Thoracic aorta (tissue), 2 donors: ENCODE measurements at regions not wholly inside any gene's neighbourhood (a gene's known extent, or its start where the extent isn't known, plus 50 kb on each side); places are given as distances from the start of the nearest gene placed in this dataset.
"Not testable (repeated sequence)": the region's sequence is repeated elsewhere in the genome, so short reads cannot be mapped to it uniquely, and the experiment has no call there.

Source experiments
- ATAC-seq: fragments of 150-250 bp; one replicate; pipeline ENCODE4 v1.8.0; 2017; ENCODE audit warnings: low read depth; ENCODE audit not compliant: insufficient number of reproducible peaks, low FRiP score
- DNase-seq: peaks from one replicate; pipeline ENCODE4 v3.0.0-alpha.2; 2020; ENCODE audit warnings: low spot score
- H3K27ac ChIP-seq, 2 donors: fragments of 200-600 bp; sonication (generic); 1 replicate in 1 of 2; 2 replicates in 1 of 2; pipeline ENCODE4 v1.5.1; 2016; ENCODE audit warnings: mild to moderate bottlenecking in 2 of 2, moderate library complexity in 2 of 2
- H3K27me3 ChIP-seq: fragments of 200-600 bp; sonication (generic); replicated peaks from 2 replicates; pipeline ENCODE4 v1.6.0; 2016; ENCODE audit warnings: mild to moderate bottlenecking; ENCODE audit not compliant: insufficient read depth
- H3K36me3 ChIP-seq: fragments of 200-600 bp; sonication (generic); one replicate; pipeline ENCODE4 v1.5.1; 2016
- H3K4me1 ChIP-seq, 2 donors: fragments of 200-600 bp; sonication (generic); 1 replicate in 1 of 2; 2 replicates in 1 of 2; pipeline versions ENCODE4 v1.5.1 to v1.6.0; 2016; ENCODE audit warnings: low read depth in 2 of 2, mild to moderate bottlenecking in 1 of 2; ENCODE audit not compliant: control insufficient read depth in 1 of 2
- H3K4me3 ChIP-seq: fragments of 200-600 bp; sonication (generic); 2 replicates; pipeline ENCODE4 v1.5.1; 2016; ENCODE audit warnings: mild to moderate bottlenecking
- H3K9me3 ChIP-seq: fragments of 200-600 bp; sonication (generic); 2 replicates; pipeline ENCODE4 v1.5.1; 2016
- TF ChIP-seq, protein P1 (sequence below): fragments of 200-600 bp; sonication (generic); IDR thresholded peaks from one replicate; pipeline ENCODE4 v1.5.1; 2019; ENCODE audit warnings: antibody characterized with exemption

- Histone ChIP-seq H3K36me3 (no peaks in the 10 kb centered on the region), H3K4me1 (peaks cover 11 to 13% of the 10 kb centered on the region in 2 donors), H3K9me3 (no peaks in the 10 kb centered on the region), H3K27me3 (no peaks in the 10 kb centered on the region), H3K27ac (no peak overlapping the region), H3K4me3 (no peak overlapping the region)
- TF ChIP-seq, protein P1, sequence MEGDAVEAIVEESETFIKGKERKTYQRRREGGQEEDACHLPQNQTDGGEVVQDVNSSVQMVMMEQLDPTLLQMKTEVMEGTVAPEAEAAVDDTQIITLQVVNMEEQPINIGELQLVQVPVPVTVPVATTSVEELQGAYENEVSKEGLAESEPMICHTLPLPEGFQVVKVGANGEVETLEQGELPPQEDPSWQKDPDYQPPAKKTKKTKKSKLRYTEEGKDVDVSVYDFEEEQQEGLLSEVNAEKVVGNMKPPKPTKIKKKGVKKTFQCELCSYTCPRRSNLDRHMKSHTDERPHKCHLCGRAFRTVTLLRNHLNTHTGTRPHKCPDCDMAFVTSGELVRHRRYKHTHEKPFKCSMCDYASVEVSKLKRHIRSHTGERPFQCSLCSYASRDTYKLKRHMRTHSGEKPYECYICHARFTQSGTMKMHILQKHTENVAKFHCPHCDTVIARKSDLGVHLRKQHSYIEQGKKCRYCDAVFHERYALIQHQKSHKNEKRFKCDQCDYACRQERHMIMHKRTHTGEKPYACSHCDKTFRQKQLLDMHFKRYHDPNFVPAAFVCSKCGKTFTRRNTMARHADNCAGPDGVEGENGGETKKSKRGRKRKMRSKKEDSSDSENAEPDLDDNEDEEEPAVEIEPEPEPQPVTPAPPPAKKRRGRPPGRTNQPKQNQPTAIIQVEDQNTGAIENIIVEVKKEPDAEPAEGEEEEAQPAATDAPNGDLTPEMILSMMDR: no peak
- DNase-seq (no peak), ATAC-seq (no peak)
These were observed 65.1 kb upstream of the TBL1XR1 start for GRCh38 chr3:177262396-177262795.

GRCh38 chr3:177263615-177264368 is 66.5 kb upstream of the TBL1XR1 start:
- ATAC-seq (no peak), DNase-seq (no peak)
- no peaks in the 10 kb centered on the region for H3K27me3 ChIP-seq
- H3K36me3 ChIP-seq: no peaks in the 10 kb centered on the region
- H3K27ac ChIP-seq: peak overlapping the region; percentile 39 to 52
- H3K4me3 ChIP-seq: peak overlapping the region; percentile 46
- TF ChIP-seq, protein P1: no peak
- H3K4me1 ChIP-seq: peaks cover 11 to 13% of the 10 kb centered on the region in 2 donors
- no peaks in the 10 kb centered on the region for H3K9me3 ChIP-seq

GRCh38 chr3:177271811-177272501 is 74.7 kb upstream of the TBL1XR1 start:
- H3K4me3 ChIP-seq, H3K27me3 ChIP-seq, H3K36me3 ChIP-seq, H3K27ac ChIP-seq, H3K9me3 ChIP-seq, DNase-seq, H3K4me1 ChIP-seq, ATAC-seq: not testable (repeated sequence)

DNA sequence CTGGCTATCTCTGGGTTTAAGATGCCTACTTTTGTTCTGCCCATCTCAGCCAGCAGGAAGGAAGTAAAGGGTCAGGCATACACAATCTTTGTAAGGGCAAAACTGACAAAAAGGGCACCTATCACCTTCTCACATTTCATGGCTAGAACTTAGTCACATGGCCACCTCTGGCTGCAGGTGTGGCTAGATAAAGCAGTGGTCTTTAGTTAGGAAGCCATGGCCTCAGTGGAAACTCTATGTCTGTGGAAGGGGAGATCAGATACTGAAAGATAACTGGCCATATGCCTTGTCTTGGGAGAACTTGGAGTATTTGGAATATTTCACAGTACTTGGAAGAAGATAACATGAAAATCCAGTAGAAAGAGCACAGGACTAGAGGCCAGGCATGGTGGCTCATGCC is 80.7 kb upstream of the TBL1XR1 start:
- Histone ChIP-seq H3K9me3 (no peaks in the 10 kb centered on the region), H3K4me1 (no peaks in the 10 kb centered on the region), H3K27me3 (no peaks in the 10 kb centered on the region), H3K27ac (no peak overlapping the region), H3K36me3 (no peaks in the 10 kb centered on the region), H3K4me3 (no peak overlapping the region)
- DNase-seq: no peak
- no peak for ATAC-seq
- TF ChIP-seq, protein P1: no peak

DNA sequence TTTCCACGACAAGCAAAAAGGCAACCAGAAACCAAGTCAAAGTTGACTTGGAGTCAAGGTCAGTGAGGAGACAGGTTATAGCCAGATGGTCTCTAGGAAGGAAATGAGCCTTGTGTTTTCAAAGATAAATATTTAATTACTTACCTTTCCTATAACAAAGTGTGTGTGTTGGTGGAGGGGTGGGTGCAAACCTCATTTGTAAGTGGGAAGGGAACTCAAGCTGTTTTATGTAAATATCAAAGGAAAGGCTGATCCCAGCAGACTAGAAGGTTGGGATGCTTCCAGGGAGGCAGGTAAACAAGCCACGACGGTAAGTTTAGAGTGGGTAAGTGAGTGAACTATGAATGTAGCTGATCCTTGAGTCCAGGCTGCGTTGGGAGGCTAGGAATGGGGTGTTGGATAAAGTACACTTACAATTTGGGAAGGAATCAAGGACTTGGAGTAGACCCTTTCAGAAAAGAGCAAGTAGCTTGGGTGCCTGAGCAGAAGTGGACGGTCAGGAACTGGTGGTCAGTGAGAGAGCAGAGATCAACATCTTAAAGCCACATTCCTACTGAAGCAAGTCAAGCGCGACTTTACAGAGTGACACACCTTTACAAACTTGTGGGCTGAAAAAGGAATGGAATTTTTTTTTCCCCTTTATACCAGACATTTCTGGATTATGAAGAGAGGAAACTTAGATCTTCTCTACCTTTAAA is 82.0 kb upstream of the TBL1XR1 start:
- Histone ChIP-seq H3K36me3 (no peaks in the 10 kb centered on the region), H3K27ac (no peak overlapping the region), H3K27me3 (no peaks in the 10 kb centered on the region), H3K4me1 (peaks cover 0 to 2% of the 10 kb centered on the region in 2 donors), H3K9me3 (no peaks in the 10 kb centered on the region), H3K4me3 (no peak overlapping the region)
- DNase-seq: no peak
- no peak for ATAC-seq
- TF ChIP-seq, protein P1: no peak
